BJ (cell line): ENCODE measurements at regions not wholly inside any gene's neighbourhood (a gene's known extent, or its start where the extent isn't known, plus 50 kb on each side); places are given as distances from the start of the nearest gene placed in this dataset.

ENCODE experiments used
- CTCF ChIA-PET: fragments of 350-600 bp; formaldehyde crosslinking; extraction: SDS; loops from one replicate; lab custom pipeline; 2021; ENCODE audit warnings: antibody characterized with exemption, inconsistent platforms; lab: Yijun Ruan, JAX
- POLR2A ChIA-PET: fragments of 300-600 bp; sonication (Branson Sonifier 250); formaldehyde crosslinking; extraction: SDS; loops from one replicate; lab custom pipeline; 2021; ENCODE audit warnings: antibody characterized with exemption; lab: Charles Lee
- DNase-seq: peaks from one replicate; pipeline ENCODE4 v3.0.0-alpha.2; 2011; ENCODE audit warnings: low read depth
- H3K27me3 ChIP-seq: 2 replicates; pipeline ENCODE4 v1.6.0; 2011; ENCODE audit warnings: low read length; ENCODE audit not compliant: control insufficient read depth, insufficient read depth
- H3K36me3 ChIP-seq: 2 replicates; pipeline ENCODE4 v1.5.1; 2011; ENCODE audit warnings: low read length; ENCODE audit not compliant: control insufficient read depth, insufficient read depth
- H3K4me3 ChIP-seq: 2 replicates; pipeline ENCODE4 v1.5.1; 2011; ENCODE audit warnings: low read depth, mild to moderate bottlenecking, control low read depth, low read length
- TF ChIP-seq, protein P1 (sequence below): IDR thresholded peaks from 2 replicates; pipeline ENCODE4 v1.5.1; 2011; ENCODE audit warnings: low read depth, mild to moderate bottlenecking, control low read depth, inconsistent platforms, low read length, moderate library complexity; ENCODE audit not compliant: insufficient read depth

DNA sequence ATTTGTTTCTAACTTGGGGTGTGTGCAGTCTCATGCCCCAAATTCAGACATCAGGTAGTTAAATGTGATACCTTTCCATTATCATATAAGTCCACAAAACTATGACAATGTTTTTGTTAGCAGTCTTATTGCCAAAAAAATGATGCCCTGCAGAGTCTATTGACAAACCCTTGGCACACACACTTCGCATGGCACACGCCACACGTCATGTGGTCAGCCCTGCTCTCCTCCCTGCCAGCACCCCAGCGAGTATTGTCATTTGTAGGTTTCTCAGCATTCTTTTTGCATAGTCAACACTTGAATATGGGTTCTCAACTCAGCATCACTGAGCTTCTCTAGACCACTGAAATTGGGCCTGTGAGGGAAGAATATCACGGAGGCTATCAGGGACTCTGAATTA lies 356.0 kb downstream of the INHBA start:
- H3K36me3 ChIP-seq = no peaks in the 10 kb centered on the region
- no peak for DNase-seq
- ChIA-PET POLR2A (no interaction called here), CTCF (no interaction called here)
- TF ChIP-seq, protein P1, sequence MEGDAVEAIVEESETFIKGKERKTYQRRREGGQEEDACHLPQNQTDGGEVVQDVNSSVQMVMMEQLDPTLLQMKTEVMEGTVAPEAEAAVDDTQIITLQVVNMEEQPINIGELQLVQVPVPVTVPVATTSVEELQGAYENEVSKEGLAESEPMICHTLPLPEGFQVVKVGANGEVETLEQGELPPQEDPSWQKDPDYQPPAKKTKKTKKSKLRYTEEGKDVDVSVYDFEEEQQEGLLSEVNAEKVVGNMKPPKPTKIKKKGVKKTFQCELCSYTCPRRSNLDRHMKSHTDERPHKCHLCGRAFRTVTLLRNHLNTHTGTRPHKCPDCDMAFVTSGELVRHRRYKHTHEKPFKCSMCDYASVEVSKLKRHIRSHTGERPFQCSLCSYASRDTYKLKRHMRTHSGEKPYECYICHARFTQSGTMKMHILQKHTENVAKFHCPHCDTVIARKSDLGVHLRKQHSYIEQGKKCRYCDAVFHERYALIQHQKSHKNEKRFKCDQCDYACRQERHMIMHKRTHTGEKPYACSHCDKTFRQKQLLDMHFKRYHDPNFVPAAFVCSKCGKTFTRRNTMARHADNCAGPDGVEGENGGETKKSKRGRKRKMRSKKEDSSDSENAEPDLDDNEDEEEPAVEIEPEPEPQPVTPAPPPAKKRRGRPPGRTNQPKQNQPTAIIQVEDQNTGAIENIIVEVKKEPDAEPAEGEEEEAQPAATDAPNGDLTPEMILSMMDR = no peak
- no peaks in the 10 kb centered on the region for H3K27me3 ChIP-seq
- H3K4me3 ChIP-seq = no peak overlapping the region

DNA sequence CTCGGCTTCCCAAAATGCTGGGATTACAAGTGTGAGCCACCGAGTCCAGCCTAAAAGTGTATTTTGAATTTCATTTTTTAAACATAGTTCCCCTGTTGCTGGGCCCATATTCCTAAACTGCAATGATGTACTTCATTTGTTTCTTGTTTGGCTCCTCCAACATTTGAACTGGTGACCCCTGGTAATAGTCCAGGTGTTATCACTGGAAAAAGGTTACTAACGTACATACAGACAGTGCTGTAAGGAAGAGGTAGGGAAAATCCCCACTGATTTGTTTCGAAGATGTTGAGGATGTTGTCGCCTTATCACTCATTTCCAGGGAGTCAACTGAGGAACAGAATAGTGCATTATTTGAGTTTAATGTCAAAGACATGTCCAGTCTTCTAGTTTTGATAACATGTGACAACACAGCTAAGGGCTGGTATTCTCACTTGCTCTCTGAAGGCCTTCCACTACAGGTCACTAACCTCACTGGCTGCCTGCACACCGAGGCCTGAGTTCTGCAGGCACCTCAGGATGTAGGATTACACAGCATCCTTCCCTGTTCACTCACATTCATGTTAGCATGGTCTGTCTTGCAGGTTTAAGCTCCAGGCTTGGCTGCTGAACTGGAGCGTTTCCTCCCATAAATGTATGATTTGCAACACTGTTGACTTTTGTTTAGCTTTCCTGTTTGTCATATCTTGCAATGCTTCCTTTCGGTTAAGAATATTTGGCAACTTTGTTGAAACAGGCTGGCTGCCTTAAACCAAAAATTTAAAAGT lies 362.8 kb downstream of the INHBA start:
- TF ChIP-seq, protein P1 = no peak
- ChIA-PET CTCF (no interaction called here), POLR2A (no interaction called here)
- H3K27me3 ChIP-seq = no peaks in the 10 kb centered on the region
- no peak overlapping the region for H3K4me3 ChIP-seq
- no peaks in the 10 kb centered on the region for H3K36me3 ChIP-seq
- no peak for DNase-seq

DNA sequence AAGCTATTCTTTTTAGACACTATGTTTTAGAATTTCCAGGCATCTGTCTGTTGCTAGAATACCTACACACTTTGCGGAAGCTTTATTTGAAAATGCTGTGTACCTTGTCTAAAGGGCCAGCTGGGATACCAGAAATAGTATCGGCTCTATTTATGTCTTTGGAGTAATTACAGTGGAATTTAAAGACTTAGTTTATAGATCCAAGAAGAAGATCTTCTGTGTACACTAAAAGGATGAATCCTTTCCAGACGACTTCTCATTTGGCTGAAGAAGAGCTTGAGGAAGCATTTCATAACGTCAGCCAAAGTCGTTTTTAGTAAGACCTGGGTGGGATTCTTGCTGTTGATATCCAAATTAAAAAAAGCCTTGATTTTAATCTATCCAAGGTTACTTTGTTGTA lies 365.9 kb downstream of the INHBA start:
- Histone ChIP-seq H3K27me3 (no peaks in the 10 kb centered on the region), H3K36me3 (no peaks in the 10 kb centered on the region), H3K4me3 (no peak overlapping the region)
- ChIA-PET CTCF (interaction anchor here (1.0 kb wide), 1 partner anchor 360 kb away, joined by 3 read pairs; no protein-coding TSS in a partner anchor), POLR2A (no interaction called here)
- no peak for DNase-seq
- TF ChIP-seq, protein P1 = no peak

DNA sequence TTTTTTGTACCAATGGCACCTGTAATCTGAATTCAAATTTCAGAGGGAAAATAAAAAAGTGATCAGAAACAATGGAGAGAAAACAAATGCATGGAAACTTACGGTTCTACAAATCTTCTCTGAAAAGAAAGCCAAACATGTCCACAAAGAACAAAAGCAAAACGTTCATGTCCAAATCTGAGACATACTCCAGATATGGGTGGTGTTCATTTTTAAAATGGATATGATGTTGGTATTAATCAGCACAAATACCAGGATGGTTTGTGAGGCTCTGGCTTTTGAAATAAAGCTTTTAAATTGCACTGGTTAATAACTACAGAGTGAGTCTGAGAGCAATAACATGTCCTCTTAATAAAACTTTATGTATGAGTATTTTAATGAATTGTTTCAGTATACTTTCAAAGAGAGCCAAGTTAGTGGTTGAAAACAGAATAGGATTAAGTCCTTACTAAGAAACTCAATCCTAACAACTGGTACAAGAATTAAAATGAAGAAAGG lies 366.4 kb downstream of the INHBA start:
- ChIA-PET CTCF (interaction anchor here (1.0 kb wide), 1 partner anchor 361 kb away, joined by 3 read pairs; no protein-coding TSS in a partner anchor), POLR2A (no interaction called here)

More for the DNA sequence above, 366.4 kb downstream of the INHBA start:
- TF ChIP-seq, protein P1 = no peak
- DNase-seq = no peak
- Histone ChIP-seq H3K36me3 (no peaks in the 10 kb centered on the region), H3K4me3 (no peak overlapping the region), H3K27me3 (no peaks in the 10 kb centered on the region)
